Inflammatory macrophage (primary cell): ENCODE measurements at regions not wholly inside any gene's neighbourhood (a gene's known extent, or its start where the extent isn't known, plus 50 kb on each side); places are given as distances from the start of the nearest gene placed in this dataset.

ENCODE experiments used
- DNase-seq, 2 donors: peaks; one replicate each; pipeline ENCODE4 v3.0.0-alpha.2; 2020 to 2022

DNA sequence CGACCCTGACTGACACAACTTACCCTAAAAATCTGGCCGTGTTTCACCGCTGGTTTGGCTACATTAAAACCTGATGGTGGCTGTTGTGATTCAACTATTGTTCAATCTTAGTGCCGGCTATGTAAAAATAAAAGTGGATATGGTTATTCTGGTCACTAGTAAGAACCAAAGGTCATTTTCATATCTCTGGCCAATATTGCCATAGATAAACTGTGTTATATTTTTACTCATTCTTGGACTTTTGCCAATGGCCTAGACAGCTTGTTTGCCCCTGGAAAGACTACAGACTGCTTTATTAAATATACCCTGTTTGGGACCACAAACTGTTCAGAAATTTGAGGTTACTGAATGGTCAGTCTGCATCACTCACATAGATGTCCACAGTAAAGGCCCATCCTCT, 258.5 kb upstream of the KLHL1 start:
- no peak for DNase-seq

DNA sequence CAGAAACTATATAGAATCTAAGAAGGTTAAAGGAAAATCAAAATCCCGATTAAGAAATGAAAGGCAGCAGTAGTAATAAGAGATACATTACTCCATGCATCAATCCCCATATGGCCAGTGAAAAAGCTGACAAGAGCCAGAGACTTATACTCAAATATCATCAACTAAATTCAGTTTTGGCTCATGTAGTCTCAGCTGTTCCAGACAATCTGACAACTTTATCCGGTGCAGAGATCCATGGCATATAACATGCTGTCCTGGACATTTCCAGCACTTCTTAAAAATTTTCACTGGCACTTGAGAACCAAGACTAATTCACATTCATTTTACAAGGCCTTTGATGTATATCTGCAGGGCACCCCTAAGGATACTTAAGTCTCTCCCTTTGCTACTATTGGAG, 255.7 kb upstream of the KLHL1 start:
- DNase-seq = no peak

DNA sequence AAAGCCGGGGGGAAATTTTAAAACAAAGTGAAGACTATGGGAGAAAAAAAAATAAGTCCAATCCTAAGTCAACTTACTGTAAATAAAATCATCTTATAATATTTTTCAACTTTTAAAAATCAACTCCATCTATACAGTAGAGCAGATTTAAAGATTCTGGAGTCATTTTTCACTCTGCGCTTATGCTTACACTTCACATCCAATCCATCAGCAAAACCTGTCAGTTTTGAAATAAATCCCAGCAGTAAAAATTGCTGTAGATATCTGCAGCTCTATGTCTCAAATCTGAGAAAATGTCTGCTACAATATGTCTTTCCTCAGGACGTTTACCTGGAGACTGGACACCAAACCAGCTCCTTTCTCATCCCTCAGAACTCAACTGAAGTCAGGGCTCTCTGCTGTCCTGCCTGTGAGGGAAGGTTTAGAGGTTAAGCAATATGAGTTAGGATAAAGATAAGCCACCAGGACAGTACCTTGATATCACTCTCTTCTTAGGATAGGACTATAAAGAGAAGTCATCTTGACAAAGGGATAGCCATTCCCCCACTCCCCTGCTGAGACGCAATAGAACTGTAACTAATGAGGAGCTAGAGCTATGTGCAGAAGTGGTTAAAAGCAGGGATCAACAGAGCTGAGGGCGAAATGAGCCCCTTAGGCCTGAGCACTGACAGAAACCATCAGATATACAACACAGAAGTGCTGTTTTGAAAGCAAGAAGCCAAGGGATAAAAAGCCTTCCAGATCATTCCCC, 254.7 kb upstream of the KLHL1 start:
- DNase-seq = no peak

DNA sequence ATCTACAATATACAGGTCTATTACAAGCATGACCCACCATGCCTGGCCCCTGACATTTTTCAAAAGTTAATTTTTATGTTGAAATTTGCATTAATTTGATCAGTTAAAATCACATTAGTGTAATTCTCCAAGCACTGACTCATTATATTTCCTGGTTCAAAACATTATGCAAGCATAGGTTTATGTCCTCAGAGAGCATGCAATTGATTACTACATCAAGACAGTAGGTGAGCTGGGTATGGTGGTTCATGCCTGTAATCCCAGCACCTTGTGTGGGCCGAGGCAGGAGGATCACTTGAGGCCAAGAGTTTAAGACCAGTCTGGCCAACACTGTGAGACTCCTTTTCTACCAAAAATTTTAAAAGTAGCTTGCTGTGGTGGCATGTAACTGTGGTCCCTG, 248.8 kb upstream of the KLHL1 start:
- no peak for DNase-seq

DNA sequence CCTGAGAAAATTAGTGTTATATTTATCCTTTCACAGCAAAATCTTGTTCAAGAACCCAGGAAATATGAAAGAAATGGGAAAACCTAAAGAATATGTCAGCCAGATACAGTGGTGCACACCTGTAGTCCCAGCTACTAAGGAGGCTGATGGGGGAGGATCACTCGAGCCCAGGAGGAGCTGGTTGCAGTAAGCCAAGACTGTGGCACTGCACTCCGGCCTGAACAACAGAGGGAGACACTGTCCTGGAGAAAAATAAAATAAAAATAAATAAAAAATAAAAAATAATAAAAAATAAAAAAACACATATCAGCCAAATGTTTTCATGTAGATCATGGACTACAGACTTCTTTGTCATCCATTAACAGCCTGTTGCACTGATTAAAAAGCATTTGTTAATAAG, 244.8 kb upstream of the KLHL1 start:
- DNase-seq = no peak

DNA sequence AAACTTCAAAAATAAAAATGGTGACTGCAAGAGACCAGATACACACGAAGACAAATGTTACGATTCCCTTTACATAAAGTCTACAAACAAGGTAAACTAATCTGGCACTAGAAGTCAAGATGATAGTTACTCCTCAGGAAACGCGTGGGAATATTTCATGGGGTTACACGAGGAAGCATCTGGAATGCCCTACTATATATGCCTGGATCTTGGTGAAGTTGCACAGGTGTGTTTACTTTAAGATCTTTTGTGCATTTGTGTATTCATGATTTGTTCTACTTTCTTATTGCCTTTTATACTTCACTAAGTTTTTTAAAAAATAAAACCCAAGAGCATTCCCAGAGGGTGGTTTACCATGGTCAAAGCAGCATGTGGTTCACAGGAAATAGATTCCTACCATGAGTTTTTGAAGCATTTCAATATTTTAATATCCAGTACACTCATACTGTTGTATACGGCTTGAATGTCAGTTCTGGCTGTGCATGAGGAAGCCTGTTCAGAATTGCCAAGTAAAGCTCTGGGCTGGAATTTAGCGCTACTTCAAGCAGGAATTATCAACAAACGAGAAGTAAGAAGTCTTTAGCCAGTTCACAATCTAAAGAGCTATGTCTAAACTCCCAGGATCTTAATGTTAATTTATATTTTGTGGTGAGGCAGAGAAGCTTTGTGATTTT, 239.8 kb upstream of the KLHL1 start:
- no peak for DNase-seq

DNA sequence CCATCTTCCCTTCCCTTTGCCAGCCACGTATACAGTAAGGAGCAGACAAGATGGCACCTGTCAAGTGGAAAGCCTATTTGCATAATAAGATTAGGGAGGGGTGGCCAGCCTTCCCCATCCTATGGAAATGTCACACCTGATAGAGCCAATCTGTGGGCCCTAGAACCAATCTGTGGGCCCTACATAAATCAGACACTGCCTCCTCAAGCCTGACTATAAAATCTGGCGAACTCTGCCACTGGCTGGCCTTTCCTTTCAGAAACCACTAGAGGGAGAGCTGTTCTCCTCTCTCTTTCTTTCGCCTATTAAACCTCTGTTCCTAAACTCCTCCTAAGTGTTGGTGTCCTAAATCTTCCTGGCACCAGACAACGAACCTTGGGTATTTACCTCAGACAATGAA, 231.5 kb upstream of the KLHL1 start:
- DNase-seq = no peak

DNA sequence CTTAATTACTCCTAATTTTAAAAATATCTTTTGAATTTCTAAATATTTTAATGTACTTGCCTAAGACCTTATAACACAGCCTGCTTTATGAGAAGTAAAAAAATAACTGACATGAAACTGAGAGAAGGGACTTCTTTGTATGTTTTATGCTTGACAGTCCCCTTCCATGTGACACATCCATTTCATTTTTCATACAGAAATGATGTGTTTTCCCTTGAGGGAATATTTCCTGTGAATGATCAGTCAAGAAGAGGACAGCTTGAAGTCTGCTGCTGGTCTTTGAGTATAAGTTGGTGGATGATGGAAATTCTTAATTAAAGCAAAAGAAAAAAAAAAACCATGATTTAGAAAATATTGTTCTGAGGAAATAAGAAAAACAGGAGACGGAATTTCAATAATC, 230.4 kb upstream of the KLHL1 start:
- DNase-seq = no peak

DNA sequence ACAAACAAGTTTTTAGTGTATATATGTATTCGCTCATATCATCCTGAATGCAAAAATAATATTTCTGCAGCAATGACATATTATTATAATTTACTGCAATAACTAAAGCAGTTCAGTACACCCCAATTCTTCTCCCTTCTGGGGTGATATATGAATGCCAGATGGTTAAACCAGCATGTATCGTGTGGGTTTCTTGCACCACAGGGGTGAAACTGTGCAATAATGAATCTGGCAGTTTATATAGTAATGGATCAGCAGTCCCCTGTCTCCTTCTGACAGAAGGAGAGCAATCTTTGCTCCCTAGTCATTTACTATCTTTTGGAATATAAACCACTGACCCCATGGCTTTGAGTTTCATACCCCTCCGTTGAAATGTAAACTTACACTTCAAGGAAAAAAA, 228.6 kb upstream of the KLHL1 start:
- DNase-seq = no peak

DNA sequence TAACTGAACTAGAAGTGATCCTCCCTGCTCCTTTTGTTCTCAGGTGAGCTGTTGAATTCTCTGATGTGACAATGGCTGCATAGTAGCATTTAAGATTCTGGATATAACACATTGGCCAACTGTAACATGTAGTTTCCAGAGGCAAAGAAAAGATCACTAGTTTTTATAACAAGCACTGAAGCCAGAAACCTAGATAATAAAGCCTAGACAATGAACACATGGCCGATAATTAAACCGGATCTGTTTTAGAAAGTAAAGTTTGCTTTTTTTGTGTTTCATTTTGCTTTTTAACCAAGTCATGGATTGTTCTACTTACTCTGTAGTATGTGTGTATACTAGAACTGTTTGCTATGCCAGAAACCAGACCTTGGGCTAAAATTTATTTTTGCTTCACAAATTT, 225.5 kb upstream of the KLHL1 start:
- DNase-seq = no peak

DNA sequence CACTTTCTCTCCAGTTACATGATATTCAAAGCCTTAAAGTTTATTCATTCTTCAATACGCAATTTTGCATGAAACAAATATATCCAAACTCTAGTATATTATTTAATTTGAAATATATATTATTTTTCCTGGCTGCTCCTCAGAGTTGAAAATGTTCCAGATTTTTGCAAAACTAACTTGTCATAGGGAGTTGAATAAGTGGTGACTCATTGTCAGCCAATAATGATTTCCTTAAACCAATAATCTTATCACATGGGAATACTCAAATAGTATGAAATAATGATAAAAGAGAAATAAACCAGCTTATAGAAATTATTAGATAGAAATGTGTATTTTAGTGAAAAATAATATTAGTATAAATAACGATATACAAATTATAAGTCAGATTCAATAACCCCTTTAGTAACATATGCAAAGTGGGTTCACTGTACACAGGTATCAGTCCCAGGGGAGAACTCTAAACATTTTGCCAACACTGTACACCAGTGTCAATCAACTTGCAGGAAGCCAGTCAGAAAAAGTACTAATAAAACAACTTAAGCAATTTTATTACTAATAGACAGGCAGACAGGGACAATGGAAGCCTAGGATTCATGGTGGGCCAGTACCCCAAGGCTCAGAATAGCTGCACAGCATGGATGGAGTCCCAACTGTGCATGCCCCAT, 222.6 kb upstream of the KLHL1 start:
- no peak for DNase-seq

DNA sequence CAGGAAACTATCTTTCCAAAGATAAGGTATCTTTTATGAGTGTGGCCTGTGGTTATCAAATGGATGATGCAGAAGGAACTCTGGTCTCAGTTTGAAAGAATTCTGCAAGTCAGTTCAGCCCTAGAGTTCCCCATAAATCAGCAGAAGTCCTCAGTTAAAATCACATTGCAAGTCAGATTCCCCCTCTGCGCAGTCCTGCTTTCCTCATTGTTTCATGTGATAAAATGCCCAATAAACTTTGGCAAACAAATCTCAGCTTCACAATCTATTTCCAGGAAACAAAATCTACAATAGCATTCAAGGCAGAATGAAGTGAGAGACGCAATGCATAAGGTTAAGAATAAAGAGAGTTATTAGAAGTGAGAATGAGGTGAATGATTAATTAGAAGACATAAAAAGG, 216.3 kb upstream of the KLHL1 start:
- no peak for DNase-seq

DNA sequence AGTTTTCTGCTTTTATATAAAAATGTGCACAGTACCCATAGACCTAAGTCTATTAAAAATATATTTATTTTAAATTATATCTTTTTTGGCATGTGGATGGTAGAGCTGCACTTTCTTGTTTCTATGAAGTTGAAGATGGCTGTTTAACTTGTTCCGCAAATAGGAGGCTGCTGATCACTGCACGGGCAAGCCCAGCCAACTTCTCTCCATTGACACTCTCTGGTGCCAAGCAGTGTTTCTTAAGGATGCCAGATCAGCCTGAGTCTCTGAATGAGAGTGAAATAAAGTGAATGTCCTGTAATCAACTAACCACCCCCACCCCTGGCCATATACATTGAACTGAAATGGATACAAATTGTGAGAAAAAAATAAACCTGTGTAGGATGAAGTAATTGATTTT, 202.9 kb upstream of the KLHL1 start:
- no peak for DNase-seq

DNA sequence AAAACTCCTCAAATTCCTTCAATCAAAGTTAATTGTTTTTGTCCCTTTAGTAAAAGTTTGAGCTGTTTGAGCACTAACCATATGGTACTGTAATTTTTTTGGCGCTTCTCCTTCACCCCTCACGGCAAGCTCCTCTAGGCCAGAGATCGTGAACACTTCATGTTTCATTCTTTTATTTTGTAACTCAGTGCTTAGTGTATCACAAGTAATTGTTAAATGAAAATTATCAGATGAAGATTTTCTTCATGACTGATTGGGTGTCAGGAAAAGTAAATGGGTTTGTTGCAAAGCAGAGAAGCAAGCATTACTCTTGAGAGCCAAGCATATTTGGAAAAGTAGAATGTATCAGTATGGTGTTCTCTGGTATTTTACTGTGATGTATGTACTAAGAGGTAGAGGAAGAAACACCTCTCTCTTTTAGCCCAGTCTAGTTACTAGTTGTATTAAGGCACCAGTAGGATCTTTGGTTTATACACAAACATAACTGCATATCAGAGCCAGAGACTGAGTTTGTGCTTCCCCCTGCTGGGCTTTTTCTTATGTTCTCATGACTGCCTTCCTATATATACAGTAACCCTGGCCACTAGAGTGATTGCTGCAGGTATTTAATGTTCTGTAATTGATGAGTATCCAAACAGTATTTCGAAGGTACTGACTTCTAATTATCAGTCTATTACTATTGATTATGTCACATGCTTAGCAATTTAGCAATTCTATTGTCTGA, 202.3 kb upstream of the KLHL1 start:
- DNase-seq = no peak

DNA sequence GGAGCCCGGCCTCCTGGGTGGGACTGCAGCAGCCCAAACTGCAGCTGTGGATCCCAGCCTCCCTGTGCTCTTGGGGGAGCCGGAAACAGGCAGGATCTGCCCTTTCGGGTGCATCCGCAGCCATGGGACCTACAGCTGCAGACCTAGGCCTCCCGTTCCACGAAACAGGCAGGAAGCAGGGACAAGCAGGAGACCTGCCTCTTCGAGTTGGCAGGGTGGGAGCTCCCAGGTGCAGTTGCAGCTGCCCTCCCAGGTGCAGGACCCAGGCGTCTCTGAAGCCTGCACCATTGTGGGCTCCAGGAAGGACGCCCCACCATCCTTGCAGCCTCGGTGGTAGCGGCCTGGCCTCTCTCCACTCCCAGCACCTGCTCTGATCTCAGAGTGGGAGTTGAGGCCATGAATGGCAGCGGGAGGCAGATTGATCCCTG, 189.0 kb upstream of the KLHL1 start:
- DNase-seq = no peak

DNA sequence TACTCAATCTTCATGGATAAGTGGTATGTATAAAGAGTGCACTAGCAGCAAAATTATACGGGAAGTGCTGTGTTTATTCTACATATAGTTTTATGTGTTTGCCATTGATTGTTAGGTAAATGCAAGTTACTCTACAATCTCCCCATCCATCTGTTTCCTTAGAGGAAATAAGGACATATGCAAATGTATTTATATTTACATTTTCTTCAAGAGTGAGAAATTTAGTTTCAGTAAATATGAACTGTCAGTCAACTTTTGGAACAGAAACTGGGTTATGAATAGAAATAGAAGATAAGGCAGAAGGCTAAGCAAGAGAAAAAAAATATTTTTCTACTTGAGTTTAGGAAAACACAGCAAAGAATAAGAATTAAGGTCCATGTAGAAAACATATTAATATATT, 176.1 kb upstream of the KLHL1 start:
- no peak for DNase-seq

DNA sequence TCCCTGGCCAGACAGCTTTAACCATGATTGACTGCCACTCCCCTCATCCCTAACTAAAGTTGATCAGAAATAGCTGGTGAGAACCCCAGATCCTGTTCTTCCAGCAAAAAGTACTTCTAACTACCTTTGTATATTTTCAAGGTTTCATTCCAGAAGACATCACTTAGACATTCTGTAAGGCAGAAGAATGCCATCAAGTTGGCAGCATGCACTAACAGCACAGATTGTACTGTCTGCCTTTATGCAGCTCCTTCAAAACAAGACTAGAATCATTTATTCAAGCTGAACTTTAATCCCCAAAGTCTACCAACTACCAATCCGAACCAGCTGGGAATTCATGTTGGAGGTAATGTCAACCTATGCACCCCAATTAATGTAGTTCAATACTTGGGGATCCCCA, 167.6 kb upstream of the KLHL1 start:
- no peak for DNase-seq

DNA sequence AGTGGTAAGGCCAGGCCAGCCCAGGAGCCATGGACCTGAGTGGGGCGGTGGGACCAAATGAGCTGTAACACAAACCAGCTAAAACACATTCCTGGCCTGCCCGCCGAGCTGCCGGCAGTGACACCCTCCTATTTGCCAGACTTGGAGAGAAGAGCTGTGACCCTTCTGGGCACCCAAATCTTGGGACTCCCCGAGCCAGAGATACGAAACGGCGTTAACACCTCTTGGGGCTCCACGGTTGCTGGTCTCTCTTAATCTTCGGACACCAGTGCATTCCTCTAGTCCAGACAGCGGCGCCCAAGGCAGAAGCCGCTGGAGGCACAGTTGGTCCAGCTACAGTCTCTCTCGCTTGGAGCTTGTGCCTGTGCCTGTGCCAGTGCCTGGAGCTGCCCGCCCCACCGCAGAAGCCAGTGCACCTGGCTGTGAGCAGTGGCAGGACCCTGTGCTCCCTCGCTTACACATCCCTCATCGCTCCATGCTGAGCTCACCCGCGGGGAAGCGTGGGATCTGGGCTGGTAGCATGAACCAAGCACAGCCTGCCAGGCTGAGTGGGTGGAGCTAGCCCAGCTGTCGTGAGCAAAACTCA, 147.2 kb upstream of the KLHL1 start:
- DNase-seq = no peak

DNA sequence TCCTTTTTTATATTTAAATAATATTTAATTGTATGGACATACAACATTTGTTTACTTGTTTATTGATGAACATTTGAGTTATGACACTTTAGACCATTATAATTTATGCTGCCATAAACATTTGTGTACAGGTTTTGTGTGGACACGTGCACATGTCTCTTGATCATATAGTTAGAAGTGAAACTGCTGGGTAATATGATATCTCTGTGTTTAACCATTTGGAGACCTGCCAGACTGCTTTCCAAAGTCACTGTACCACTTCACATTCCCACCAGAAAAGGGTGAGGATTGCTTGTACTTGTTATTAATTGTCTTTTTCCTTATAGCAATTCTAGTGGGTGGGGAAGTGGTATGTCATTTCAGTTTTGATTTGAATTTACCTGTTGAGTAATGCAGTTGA, 145.6 kb upstream of the KLHL1 start:
- DNase-seq = no peak

DNA sequence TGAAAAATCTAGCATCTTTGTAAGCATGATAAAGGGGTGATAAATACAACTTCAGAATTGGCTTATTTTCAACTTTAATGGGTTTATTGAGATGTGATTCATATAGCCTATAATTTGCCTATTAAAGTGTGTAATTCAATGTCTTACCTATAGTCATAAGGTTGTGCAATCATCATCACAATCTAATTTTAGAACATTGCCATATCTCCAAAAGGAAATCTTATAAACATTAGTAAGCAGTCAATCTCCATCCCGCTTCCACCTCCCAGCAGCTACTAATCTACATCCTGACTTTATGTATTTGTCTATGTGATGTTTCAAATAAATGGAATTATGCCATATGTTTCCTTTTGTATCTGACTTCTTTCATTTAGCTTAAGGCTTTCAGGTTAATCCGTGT, 145.2 kb upstream of the KLHL1 start:
- no peak for DNase-seq

DNA sequence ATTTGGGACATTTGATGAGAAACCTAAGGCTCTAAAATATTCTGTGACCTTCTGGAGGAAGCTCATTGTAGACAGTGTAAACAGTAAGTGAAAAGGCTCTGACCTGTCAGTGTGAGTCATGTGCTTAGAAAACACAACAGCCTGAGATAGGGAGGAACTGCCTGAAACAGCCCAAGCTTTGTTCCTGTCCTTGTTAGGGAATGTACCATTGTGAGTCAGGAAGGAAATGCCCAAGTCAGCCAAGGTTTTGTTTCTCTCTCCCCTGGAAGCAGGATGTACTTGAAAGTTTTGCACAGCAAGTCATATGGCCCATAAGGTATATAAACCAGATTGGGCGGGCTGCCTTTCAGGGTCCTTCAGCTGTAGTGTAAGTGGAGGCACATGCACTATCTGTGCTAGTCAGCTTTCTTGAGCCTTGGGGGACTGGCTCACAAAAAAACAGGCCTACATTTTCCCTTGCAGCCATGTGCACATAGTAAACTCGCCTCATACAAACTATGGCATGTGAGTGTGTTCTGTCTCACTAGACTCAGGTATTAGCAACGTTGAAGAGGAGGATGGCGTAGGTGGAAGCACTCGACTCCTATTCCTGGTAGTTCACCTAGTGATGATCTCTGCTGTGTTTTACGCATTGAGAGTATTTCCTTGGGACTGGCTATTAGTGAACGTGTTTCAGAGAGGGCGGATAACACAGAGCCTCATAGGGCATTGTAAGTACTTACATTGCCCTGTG, 141.2 kb upstream of the KLHL1 start:
- no peak for DNase-seq

DNA sequence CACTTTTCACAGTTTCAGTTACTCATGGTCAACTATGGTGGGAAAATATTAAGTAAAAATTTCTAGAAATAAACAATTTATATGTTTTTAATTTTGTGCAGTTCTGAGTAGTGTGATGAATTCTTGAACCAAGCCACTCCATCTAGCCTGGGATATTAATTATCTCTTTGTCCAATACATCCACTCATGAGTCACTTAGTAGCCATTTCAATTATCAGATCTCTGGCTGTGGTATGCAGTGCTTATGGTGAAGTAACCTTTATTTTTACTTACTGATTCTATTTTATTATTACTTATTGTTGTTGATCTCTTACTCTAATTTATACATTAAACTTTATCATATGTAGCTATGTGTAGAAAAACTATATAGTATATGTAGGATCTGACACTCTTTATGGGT, 128.9 kb upstream of the KLHL1 start:
- DNase-seq = no peak
